ENCODE measurements at regions not wholly inside any gene's neighbourhood (a gene's known extent, or its start where the extent isn't known, plus 50 kb on each side); places are given as distances from the start of the nearest gene placed in this dataset.

GRCh38 chr21:41648591-41649031 is 118.2 kb downstream of the RIPK4 start:
- peaks cover 0 to 2% (median 0%) of the 10 kb centered on the region in 11 experiments; a peak in 2 of 22 replicates for H3K9me3 ChIP-seq (replicated peaks in 1 of 11)
- no peaks in the 10 kb centered on the region for H3K36me3 ChIP-seq
- no peak overlapping the region for H3K9ac ChIP-seq
- no peak for TF ChIP-seq Cebpa-rat (IDR thresholded peaks at IDR 0.05)
- peaks cover 17 to 28% (median 24%) of the 10 kb centered on the region in 10 experiments for H3K4me1 ChIP-seq
- H4K20me1 ChIP-seq, result no peaks in the 10 kb centered on the region
- no peak overlapping the region for H3K4me3 ChIP-seq
- peak overlapping the region in 10 of 11 experiments; percentile 6 to 64 (median 40); a peak in 15 of 22 replicates for H3K4me2 ChIP-seq
- no peaks in the 10 kb centered on the region for H3K27me3 ChIP-seq
- no peak overlapping the region for H3K27ac ChIP-seq

DNA sequence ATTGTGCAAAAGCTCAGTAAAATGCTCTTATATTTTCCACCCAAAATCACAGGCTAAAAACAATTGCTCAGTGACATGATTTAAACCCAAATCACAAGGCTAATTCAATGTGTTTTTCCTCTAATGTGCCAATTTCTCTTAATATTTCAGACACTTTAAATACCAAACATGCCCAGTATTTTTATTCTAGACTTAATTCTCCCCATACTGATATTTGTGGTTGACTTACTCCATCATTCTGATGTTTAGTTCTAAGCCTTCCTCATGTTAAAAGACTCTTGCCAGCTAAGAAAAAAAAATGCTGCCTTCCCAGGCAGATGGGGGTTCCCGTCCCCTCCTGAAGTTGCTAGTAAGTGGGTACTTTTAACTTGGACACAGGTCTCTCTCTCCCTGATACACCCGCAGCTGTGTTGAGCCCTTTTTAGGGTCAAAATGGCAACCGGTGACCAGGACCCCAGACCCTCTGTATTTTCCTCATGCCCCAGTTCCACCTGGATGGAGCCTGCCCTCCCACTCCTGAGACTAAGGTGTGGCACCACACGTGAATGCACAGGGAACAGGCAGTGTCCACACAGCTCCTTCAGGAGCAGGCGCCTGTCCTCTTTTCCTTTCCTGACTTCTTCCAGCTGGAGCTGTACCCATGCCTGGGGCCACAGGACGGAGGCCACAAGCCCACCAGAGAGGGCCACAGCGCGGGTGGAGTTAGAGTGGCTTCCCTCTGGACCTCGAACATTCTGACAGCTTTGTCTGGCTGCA is 118.9 kb downstream of the RIPK4 start:
- Histone ChIP-seq H3K4me3 (no peak overlapping the region), H3K4me1 (peaks cover 17 to 28% (median 24%) of the 10 kb centered on the region in 10 experiments), H3K27me3 (no peaks in the 10 kb centered on the region), H3K4me2 (peak overlapping the region in 10 of 11 experiments; percentile 6 to 64 (median 40); a peak in 15 of 22 replicates), H3K27ac (no peak overlapping the region), H3K36me3 (no peaks in the 10 kb centered on the region), H4K20me1 (no peaks in the 10 kb centered on the region), H3K9me3 (replicated peaks in 1 of 11) (no peaks in the 10 kb centered on the region), H3K9ac (no peak overlapping the region)
- no peak for TF ChIP-seq Cebpa-rat (IDR thresholded peaks at IDR 0.05)

- H3K36me3 ChIP-seq, result no peaks in the 10 kb centered on the region
- TF ChIP-seq Cebpa-rat (IDR thresholded peaks at IDR 0.05), result no peak
- H3K9ac ChIP-seq, result no peak overlapping the region
- H3K27me3 ChIP-seq, result no peaks in the 10 kb centered on the region
- no peak overlapping the region for H3K4me2 ChIP-seq
- H3K4me3 ChIP-seq, result no peak overlapping the region
- H3K4me1 ChIP-seq, result peaks cover 0 to 13% (median 7%) of the 10 kb centered on the region in 10 experiments; a peak in 16 of 20 replicates
- no peak overlapping the region for H3K27ac ChIP-seq
- no peaks in the 10 kb centered on the region; a peak in 1 of 22 replicates for H3K9me3 ChIP-seq (replicated peaks in 1 of 11)
- no peaks in the 10 kb centered on the region for H4K20me1 ChIP-seq
Measured at GRCh38 chr21:41643246-41643966, 123.4 kb downstream of the RIPK4 start.

DNA sequence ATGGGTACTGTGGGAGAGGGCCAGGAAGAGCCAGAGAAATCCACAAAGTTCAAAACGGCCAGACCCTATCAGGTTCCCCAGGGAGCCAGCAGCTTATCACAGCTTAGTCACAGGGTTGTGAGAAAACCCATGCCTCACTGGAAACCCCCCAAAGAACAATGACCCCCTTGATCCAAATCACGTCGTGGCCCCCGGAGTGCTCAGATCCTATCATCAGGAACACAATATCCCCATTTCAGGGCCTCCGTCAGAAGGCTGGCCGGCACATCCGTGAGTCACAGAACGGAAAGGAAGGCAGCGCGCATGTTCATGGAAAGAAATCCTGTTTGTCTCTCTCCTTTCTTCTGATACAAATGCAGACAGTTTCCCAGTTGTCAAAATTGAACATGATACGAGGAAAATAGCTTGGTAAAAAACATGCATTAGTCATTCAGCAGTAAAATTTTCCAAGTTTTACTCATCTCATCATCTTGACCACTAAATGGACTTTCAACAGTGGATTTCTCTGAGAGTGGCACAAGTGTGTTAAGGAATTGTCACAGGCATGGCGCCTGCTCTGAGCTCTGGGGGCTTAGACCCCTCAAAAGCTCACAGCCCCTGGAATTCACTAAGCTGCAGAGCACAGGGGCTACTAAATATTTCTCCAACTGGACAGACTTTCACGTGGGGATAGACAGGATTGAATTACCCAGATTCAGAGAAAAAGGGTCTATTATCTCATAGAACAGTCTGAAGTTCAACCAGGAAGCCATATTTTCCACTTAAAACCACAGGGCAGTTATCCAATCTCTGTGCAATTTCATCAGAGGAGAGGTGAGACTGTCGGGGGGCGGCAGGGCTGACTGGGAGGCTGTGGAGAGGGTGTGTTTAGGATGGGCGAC is 124.8 kb downstream of the RIPK4 start:
- H4K20me1 ChIP-seq, result no peaks in the 10 kb centered on the region
- H3K4me2 ChIP-seq, result peak overlapping the region in 7 of 11 experiments; percentile 14 to 29 (median 23); a peak in 8 of 22 replicates
- no peak overlapping the region for H3K27ac ChIP-seq
- no peak for TF ChIP-seq Cebpa-rat (IDR thresholded peaks at IDR 0.05)
- no peaks in the 10 kb centered on the region; a peak in 1 of 22 replicates for H3K9me3 ChIP-seq (replicated peaks in 1 of 11)
- H3K4me3 ChIP-seq, result no peak overlapping the region
- no peaks in the 10 kb centered on the region for H3K36me3 ChIP-seq
- no peaks in the 10 kb centered on the region for H3K27me3 ChIP-seq
- no peak overlapping the region for H3K9ac ChIP-seq
- peaks cover 0 to 11% (median 3%) of the 10 kb centered on the region in 10 experiments; a peak in 9 of 20 replicates for H3K4me1 ChIP-seq

DNA sequence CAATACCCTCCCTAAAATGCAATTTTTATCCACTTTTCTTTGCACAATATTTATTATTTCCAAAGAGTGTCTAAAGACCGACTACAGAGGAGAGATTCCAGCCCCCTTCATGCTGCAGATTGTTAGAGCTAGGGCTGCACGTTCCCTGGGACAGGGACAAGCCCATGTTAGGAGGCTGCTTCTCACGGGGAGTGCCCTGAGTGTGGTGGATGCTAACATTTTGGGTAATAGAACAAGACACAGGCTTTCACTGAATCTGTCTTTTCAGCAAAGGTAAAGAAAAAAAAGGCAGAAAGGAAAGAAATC is 125.4 kb downstream of the RIPK4 start:
- H3K9ac ChIP-seq, result no peak overlapping the region
- no peak overlapping the region for H3K4me3 ChIP-seq
- no peak overlapping the region for H3K27ac ChIP-seq
- H3K4me2 ChIP-seq, result no peak overlapping the region
- no peaks in the 10 kb centered on the region for H3K27me3 ChIP-seq
- no peaks in the 10 kb centered on the region for H3K36me3 ChIP-seq
- TF ChIP-seq Cebpa-rat (IDR thresholded peaks at IDR 0.05), result no peak
- H4K20me1 ChIP-seq, result no peaks in the 10 kb centered on the region
- no peaks in the 10 kb centered on the region; a peak in 1 of 22 replicates for H3K9me3 ChIP-seq (replicated peaks in 1 of 11)
- H3K4me1 ChIP-seq, result peaks cover 0 to 11% (median 3%) of the 10 kb centered on the region in 10 experiments; a peak in 9 of 20 replicates

DNA sequence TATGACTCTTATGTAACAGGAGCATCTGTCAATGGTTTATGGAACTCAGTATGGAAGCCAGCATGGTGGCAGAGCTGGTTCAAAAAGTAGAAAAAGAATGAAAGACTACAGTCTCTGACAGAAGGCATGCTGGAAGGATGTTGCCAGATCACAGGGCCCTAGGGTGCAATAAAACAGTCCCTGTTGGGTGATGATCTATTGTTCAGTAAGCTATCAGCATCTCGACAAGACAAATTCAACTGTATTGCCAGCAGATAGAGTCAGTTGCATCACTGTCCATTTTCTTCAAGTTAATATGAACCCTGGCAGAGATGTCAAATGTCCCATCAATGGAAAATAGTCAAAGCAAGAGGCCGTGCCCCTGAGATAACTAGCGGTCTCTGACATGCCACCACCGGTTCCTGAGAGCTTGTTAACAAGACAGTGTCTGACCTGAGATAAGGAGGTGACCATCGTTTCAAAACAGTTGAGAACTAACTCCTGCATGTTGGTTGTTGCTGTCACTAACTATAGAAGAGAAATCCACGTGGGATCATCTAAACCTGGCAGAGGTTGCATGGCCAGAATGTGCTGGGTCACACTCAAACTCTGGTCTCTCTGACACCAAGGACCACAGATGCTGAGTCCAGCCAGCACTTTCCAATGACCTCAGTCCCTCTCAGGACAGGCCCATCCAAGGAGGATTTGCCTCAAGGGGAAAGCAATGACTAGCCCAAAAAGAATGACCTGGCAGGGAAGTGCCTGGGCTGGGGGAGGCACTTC is 125.9 kb downstream of the RIPK4 start:
- H3K9me3 ChIP-seq (replicated peaks in 1 of 11), result no peaks in the 10 kb centered on the region; a peak in 1 of 22 replicates
- H3K4me3 ChIP-seq, result no peak overlapping the region
- H4K20me1 ChIP-seq, result no peaks in the 10 kb centered on the region
- TF ChIP-seq Cebpa-rat (IDR thresholded peaks at IDR 0.05), result no peak
- H3K27ac ChIP-seq, result no peak overlapping the region
- H3K36me3 ChIP-seq, result no peaks in the 10 kb centered on the region
- H3K9ac ChIP-seq, result no peak overlapping the region
- H3K27me3 ChIP-seq, result no peaks in the 10 kb centered on the region
- no peak overlapping the region for H3K4me2 ChIP-seq
- H3K4me1 ChIP-seq, result peaks cover 0 to 11% (median 3%) of the 10 kb centered on the region in 10 experiments; a peak in 9 of 20 replicates

GRCh38 chr21:41639766-41640165 is 127.1 kb downstream of the RIPK4 start:
- Histone ChIP-seq H3K4me3 (no peak overlapping the region), H3K27me3 (no peaks in the 10 kb centered on the region), H3K36me3 (no peaks in the 10 kb centered on the region), H3K4me1 (peaks cover 0 to 11% (median 3%) of the 10 kb centered on the region in 10 experiments; a peak in 9 of 20 replicates), H3K4me2 (no peak overlapping the region), H3K9ac (no peak overlapping the region), H4K20me1 (no peaks in the 10 kb centered on the region), H3K27ac (no peak overlapping the region), H3K9me3 (replicated peaks in 1 of 11) (no peaks in the 10 kb centered on the region; a peak in 1 of 22 replicates)
- no peak for TF ChIP-seq Cebpa-rat (IDR thresholded peaks at IDR 0.05)

DNA sequence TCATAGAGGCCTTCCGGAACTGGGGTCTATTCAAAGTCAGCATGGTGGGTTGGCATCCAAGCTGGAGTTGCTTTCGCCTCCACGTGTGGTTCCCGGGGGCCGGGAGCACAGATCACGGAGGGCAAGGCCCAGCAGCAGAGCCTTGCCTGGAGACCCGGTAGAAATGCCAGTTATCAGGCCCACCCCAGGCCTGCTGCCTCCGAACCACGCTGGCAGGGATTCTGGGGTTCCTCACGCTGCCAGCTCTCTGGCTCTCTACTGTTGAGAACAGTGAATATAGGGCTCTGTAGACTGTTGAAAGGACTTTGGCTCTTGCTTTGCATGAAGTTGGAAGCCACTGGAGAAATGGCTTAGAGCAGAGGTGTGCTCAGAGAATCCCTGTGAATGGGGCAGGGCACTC is 127.5 kb downstream of the RIPK4 start:
- no peak for TF ChIP-seq Cebpa-rat (IDR thresholded peaks at IDR 0.05)

More for the DNA sequence above, 127.5 kb downstream of the RIPK4 start:
- Histone ChIP-seq H3K4me1 (peaks cover 0 to 11% (median 3%) of the 10 kb centered on the region in 10 experiments; a peak in 9 of 20 replicates), H3K27me3 (no peaks in the 10 kb centered on the region), H4K20me1 (no peaks in the 10 kb centered on the region), H3K9me3 (replicated peaks in 1 of 11) (no peaks in the 10 kb centered on the region; a peak in 1 of 22 replicates), H3K4me3 (no peak overlapping the region), H3K27ac (no peak overlapping the region), H3K36me3 (no peaks in the 10 kb centered on the region), H3K4me2 (no peak overlapping the region), H3K9ac (no peak overlapping the region)

All from BLaER1 treated with 17β-estradiol and CSF1 and Interleukin-3, amounts not matched to agents 10 nM and 100 nM (cell line).